Naive thymus-derived CD8-positive, alpha-beta T cell (primary cell): ENCODE measurements at regions not wholly inside any gene's neighbourhood (a gene's known extent, or its start where the extent isn't known, plus 50 kb on each side); places are given as distances from the start of the nearest gene placed in this dataset.

Experiments used
- ATAC-seq, 2 donors: fragments of 150-1000 bp; cut with Tn5 transposase in 1 of 2; sonication (Bioruptor Pico), chemical (Tn5 transposase) in 1 of 2; 1 replicate in 1 of 2; 2 replicates in 1 of 2; pipeline ENCODE4 v1.10.0; 2021; ENCODE audit warnings: mild to moderate bottlenecking in 2 of 2, moderate library complexity in 2 of 2
- POLR2A ChIA-PET: fragments of 350-600 bp; sonication (Branson Sonifier 250); formaldehyde crosslinking; loops from one replicate; lab custom pipeline; 2021; ENCODE audit warnings: antibody characterized with exemption; lab: Charles Lee
- DNase-seq, 10 donors: peaks; one replicate each; pipeline versions ENCODE4 v3.0.0 to v3.0.0-alpha.2; 2020 to 2022
- H3K27ac Mint-ChIP-seq, 10 donors: one replicate each; pipeline ENCODE4 v1.8.0; 2020 to 2022; ENCODE audit warnings: mild to moderate bottlenecking in 10 of 10, mixed read lengths in 10 of 10, moderate library complexity in 4 of 10, inconsistent platforms in 1 of 10
- H3K27me3 Mint-ChIP-seq, 5 donors: one replicate each; pipeline ENCODE4 v1.8.0; 2021 to 2022; ENCODE audit warnings: mixed read lengths in 5 of 5
- H3K36me3 Mint-ChIP-seq, 3 donors: one replicate each; pipeline ENCODE4 v1.8.0; 2020 to 2022; ENCODE audit warnings: mixed read lengths in 3 of 3, mild to moderate bottlenecking in 2 of 3, inconsistent platforms in 1 of 3
- H3K4me1 Mint-ChIP-seq, 4 donors: one replicate each; pipeline ENCODE4 v1.8.0; 2021 to 2022; ENCODE audit warnings: mixed read lengths in 4 of 4
- H3K4me3 Mint-ChIP-seq, 10 donors: one replicate each; pipeline ENCODE4 v1.8.0; 2020 to 2022; ENCODE audit warnings: mild to moderate bottlenecking in 10 of 10, mixed read lengths in 10 of 10, moderate library complexity in 6 of 10, inconsistent platforms in 1 of 10
- H3K9me3 Mint-ChIP-seq, 9 donors: one replicate each; pipeline ENCODE4 v1.8.0; 2020 to 2022; ENCODE audit warnings: mixed read lengths in 9 of 9, mild to moderate bottlenecking in 3 of 9, inconsistent platforms in 1 of 9, moderate library complexity in 1 of 9

DNA sequence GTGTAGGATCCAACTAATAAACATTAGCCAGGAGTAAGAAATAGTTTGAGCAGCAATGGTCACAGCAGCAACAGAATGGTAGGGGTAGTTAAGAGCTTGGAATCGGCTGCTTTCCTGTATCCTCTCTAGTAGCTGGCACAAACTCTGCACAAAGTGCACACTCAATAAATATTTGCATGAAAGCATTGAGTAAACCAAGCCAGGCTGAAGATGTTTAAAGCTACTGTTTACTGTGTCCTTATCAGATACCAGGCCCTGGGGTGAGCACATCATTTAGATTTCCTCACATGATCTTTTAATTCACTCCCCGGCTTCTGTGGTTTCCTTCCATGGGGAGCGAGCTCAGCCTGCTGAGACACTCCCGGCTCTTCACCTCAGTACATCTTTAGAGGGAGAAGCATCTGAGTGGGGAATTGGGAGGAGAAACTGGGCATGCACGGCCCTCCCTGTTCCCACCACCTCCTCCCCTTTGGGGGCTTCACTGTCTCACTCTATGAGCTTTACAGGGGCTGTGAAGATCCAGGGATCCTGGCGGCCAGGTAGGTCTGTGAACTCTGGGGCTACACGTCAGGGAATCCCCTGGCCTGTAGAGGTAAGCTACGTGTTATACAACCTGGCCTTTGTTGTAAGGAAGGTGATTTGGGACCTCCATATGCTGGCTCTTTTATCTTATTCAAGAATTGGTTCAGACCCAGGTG is 107.2 kb upstream of the VASH1 start:
- no peak for ATAC-seq
- no peak for DNase-seq
- Mint-ChIP-seq H3K27ac (no peak overlapping the region), H3K27me3 (peaks cover 3 to 31% (median 11%) of the 10 kb centered on the region in 5 donors), H3K9me3 (peaks cover 0 to 14% (median 2%) of the 10 kb centered on the region in 9 donors), H3K4me1 (no peaks in the 10 kb centered on the region), H3K4me3 (no peak overlapping the region), H3K36me3 (peaks cover 0 to 11% (median 0%) of the 10 kb centered on the region in 3 donors)
- POLR2A ChIA-PET: no interaction called here

DNA sequence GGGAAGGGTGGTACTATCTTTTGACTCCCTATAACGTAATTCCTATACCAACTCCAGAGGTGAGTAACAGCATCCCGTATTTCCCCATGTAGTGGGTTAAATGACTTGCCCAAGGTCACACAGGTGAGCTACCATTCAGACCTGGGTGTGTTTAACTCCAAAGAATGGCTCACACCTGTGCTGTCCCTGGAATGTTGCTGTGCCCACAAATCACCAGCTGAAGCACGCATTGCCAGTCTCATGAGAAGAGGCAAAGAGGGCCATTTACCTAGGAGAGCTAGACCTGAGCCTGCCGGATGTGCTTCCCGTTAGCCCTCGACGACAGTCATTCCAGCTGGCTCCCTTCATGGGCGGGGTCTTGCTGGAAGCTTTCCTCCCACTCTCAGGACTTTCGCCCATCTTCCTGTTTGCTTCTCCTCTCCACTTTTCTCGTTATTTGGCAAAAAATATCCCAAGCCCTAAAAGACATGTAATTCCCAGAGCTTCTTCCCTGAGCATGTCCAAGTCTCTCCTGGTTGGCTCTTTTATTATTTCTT is 106.6 kb upstream of the VASH1 start:
- no peak for ATAC-seq
- peaks cover 6 to 35% (median 14%) of the 10 kb centered on the region in 5 donors for H3K27me3 Mint-ChIP-seq
- peaks cover 0 to 14% (median 0%) of the 10 kb centered on the region in 3 donors for H3K36me3 Mint-ChIP-seq
- no peak for DNase-seq
- H3K9me3 Mint-ChIP-seq: peaks cover 0 to 19% (median 4%) of the 10 kb centered on the region in 9 donors
- no peak overlapping the region for H3K4me3 Mint-ChIP-seq
- POLR2A ChIA-PET: no interaction called here
- no peaks in the 10 kb centered on the region for H3K4me1 Mint-ChIP-seq
- H3K27ac Mint-ChIP-seq: no peak overlapping the region

DNA sequence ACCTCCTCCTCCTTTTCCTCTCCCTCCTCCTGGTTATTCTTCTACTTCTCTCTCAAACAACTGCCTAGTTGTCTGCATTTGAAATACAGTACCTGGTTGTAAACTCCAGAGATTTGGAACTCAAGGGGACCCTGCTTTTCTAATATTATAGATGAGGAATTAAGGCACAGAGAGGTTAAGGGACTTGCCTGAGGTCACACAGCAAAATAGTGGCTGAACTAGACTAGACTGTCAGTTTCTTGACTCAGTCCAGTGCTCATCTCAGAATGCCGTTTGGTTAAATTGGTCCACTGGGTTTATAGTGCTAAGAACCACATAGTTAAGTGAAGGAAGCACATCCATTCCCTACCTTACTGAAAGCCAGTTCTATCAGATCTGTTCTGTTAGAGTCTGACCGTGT is 105.9 kb upstream of the VASH1 start:
- DNase-seq (no peak), ATAC-seq (no peak)
- H3K9me3 Mint-ChIP-seq: peaks cover 0 to 24% (median 5%) of the 10 kb centered on the region in 9 donors
- POLR2A ChIA-PET: no interaction called here
- H3K27me3 Mint-ChIP-seq: peaks cover 8 to 40% (median 16%) of the 10 kb centered on the region in 5 donors
- no peak overlapping the region for H3K4me3 Mint-ChIP-seq
- no peak overlapping the region for H3K27ac Mint-ChIP-seq
- H3K36me3 Mint-ChIP-seq: peaks cover 0 to 14% (median 0%) of the 10 kb centered on the region in 3 donors
- H3K4me1 Mint-ChIP-seq: no peaks in the 10 kb centered on the region

DNA sequence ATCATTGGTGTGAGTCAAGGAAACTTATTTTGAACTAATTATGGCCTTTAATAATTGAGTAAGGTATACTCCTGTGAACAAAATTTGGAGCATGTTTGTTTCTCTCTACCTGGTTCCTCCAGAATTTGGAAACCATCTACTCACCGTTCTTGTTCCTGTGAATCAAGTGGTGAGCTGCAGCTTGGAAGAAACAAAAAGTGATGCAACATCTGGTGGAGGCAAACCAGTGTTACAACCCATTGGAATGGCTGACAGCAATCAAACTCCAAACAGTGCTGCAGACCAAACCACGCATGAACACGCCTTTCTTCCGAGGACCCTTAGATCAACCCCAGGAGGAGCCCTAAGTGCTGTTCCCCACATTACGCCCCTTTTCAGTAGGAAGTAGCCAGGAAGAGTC is 104.7 kb upstream of the VASH1 start:
- Mint-ChIP-seq H3K36me3 (peaks cover 0 to 20% (median 0%) of the 10 kb centered on the region in 3 donors), H3K9me3 (peaks cover 0 to 24% (median 6%) of the 10 kb centered on the region in 9 donors), H3K4me1 (no peaks in the 10 kb centered on the region), H3K4me3 (no peak overlapping the region), H3K27ac (no peak overlapping the region), H3K27me3 (peaks cover 10 to 50% (median 22%) of the 10 kb centered on the region in 5 donors)
- ATAC-seq: no peak
- POLR2A ChIA-PET: no interaction called here
- DNase-seq: no peak

DNA sequence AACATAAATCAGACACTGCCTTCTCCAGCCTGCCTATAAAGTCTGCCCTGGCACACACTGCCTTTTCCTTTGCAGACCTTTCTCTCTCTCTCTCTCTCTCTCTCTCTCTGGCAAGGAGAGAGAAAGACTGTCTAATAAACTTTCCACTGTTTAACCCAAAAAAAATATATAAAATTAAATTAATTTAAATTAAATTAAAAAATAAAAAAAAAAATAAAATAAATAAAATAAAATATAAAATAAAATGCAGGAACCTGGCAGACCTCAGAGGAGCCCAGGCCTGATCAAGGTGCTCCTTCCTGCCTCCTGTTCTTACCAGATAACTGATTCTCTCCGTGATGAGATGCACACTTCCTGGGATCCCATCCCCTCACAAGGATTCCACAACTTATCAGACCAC is 103.9 kb upstream of the VASH1 start:
- no peak overlapping the region for H3K4me3 Mint-ChIP-seq
- ATAC-seq (no peak), DNase-seq (no peak)
- POLR2A ChIA-PET: no interaction called here
- peaks cover 0 to 20% (median 0%) of the 10 kb centered on the region in 3 donors for H3K36me3 Mint-ChIP-seq
- no peaks in the 10 kb centered on the region for H3K4me1 Mint-ChIP-seq
- H3K27ac Mint-ChIP-seq: no peak overlapping the region
- H3K27me3 Mint-ChIP-seq: peaks cover 10 to 57% (median 22%) of the 10 kb centered on the region in 5 donors
- H3K9me3 Mint-ChIP-seq: peaks cover 0 to 24% (median 6%) of the 10 kb centered on the region in 9 donors

DNA sequence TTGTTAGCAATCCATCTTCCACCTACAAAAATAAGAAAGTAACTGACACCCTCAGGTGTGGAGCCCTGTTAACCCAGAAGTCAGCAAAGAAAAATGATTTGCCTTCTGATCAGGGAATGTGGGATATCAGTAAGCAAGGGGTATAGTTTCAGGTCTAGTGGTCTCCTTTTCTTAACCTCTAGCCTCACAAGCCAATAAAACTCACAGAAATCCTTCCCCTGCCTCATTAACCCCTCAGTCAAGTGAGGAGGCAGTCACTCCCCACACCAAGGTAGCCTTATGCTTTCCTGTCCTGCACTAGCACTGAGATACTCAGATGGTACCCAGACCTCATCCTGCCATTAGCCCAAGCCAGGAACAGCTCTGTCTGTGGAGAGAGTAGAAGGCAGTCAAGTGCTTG is 103.4 kb upstream of the VASH1 start:
- Mint-ChIP-seq H3K27me3 (peaks cover 11 to 57% (median 24%) of the 10 kb centered on the region in 5 donors), H3K27ac (no peak overlapping the region), H3K9me3 (peaks cover 0 to 24% (median 6%) of the 10 kb centered on the region in 9 donors), H3K4me3 (no peak overlapping the region), H3K36me3 (peaks cover 0 to 20% (median 0%) of the 10 kb centered on the region in 3 donors), H3K4me1 (no peaks in the 10 kb centered on the region)
- DNase-seq (no peak), ATAC-seq (no peak)
- POLR2A ChIA-PET: no interaction called here

DNA sequence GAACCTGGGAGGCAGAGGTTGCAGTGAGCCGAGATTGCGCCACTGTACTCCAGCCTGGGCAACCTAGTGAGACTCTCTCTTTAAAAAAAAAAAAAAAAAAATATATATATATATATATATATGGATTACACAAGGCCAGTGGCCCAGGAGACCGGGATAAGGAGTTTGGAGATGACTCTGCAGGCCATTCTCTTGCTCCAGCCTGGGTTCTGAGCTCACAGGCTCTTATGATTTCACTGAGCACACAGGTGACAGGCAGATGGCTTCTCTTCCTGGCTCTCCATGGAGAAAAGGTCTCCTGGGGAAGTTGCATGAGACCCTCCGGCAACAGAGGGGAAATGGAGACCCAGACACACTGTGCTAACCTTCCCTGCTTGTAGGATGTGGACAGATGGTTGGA is 98.7 kb upstream of the VASH1 start:
- no peak for ATAC-seq

DNA sequence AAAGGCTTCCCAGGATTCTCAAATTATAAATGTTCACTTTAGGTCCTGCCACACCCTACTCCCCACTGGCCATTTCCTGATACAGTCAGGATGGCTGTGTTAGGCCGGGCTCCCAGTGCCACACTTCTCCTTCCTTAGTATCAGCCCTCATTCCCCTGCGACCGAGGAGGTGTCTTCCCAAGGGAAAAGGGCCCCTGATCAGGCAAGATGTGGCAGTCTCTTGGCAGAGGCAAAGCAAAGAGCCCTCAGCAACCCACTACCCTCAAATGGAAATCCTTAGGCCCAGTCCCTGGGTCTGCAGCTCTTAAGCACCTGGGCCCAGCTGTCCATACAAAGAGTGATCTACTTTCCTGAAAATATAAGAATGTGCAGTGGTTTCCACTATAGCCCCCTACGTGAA is 96.5 kb upstream of the VASH1 start:
- POLR2A ChIA-PET: no interaction called here

More for the DNA sequence above, 98.7 kb upstream of the VASH1 start:
- Mint-ChIP-seq H3K9me3 (peaks cover 0 to 28% (median 6%) of the 10 kb centered on the region in 9 donors), H3K4me1 (no peaks in the 10 kb centered on the region), H3K36me3 (peaks cover 0 to 20% (median 0%) of the 10 kb centered on the region in 3 donors), H3K4me3 (no peak overlapping the region), H3K27me3 (peaks cover 11 to 43% (median 24%) of the 10 kb centered on the region in 5 donors), H3K27ac (no peak overlapping the region)
- DNase-seq: no peak
- POLR2A ChIA-PET: no interaction called here

DNA sequence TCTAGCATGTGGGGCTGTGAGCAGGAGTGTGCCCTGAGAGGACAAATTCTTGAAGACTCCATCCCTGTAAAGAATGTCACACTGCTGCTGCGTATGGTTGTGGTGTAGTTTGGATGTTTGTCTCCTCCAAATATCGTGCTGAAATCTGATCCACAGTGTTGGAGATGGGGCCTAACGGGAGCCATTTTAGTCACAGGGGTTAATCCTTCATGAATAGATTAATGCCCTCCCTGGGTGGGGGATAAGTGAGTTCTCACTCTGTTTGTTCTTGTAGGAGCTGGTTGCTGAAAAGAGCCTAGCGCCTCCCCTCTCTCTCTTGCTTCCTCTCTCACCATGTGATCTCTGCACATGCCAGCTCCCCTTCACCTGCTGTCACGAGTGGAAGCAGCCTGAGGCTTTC is 94.5 kb upstream of the VASH1 start:
- DNase-seq (no peak), ATAC-seq (no peak)
- Mint-ChIP-seq H3K27me3 (peaks cover 4 to 15% (median 8%) of the 10 kb centered on the region in 5 donors), H3K9me3 (peaks cover 0 to 32% (median 6%) of the 10 kb centered on the region in 9 donors), H3K27ac (no peak overlapping the region), H3K4me3 (no peak overlapping the region), H3K36me3 (peaks cover 0 to 6% (median 2%) of the 10 kb centered on the region in 3 donors), H3K4me1 (no peaks in the 10 kb centered on the region)
- POLR2A ChIA-PET: no interaction called here

More for the DNA sequence above, 96.5 kb upstream of the VASH1 start:
- H3K4me3 Mint-ChIP-seq: no peak overlapping the region
- peaks cover 7 to 32% (median 16%) of the 10 kb centered on the region in 5 donors for H3K27me3 Mint-ChIP-seq
- no peak overlapping the region for H3K27ac Mint-ChIP-seq
- no peaks in the 10 kb centered on the region for H3K4me1 Mint-ChIP-seq
- ATAC-seq: no peak
- DNase-seq: no peak
- H3K9me3 Mint-ChIP-seq: peaks cover 0 to 28% (median 5%) of the 10 kb centered on the region in 9 donors
- peaks cover 0 to 12% (median 2%) of the 10 kb centered on the region in 3 donors for H3K36me3 Mint-ChIP-seq

DNA sequence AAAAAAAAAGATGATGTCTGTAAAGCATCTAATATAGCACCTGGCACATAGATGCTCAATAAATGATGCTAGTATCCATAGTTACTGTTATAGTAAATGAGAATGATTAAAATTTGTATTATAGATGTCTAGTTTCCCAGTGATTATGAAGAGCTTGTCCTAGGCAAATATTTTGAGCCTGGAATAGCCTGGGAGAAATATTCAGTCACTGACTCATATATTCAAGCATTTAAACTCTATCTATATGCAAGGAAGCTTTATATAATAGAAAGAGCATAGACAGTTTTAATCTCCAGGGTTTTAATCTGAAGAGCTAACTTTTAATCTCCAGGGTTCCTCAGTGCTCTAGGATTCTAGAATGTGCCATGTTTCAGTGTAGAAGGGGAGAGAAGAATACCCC is 91.5 kb upstream of the VASH1 start:
- Mint-ChIP-seq H3K27ac (no peak overlapping the region), H3K9me3 (peaks cover 0 to 32% (median 6%) of the 10 kb centered on the region in 9 donors), H3K4me1 (no peaks in the 10 kb centered on the region), H3K27me3 (peaks cover 12 to 19% (median 13%) of the 10 kb centered on the region in 5 donors), H3K4me3 (no peak overlapping the region), H3K36me3 (peaks cover 0 to 6% (median 2%) of the 10 kb centered on the region in 3 donors)
- DNase-seq (no peak), ATAC-seq (no peak)
- POLR2A ChIA-PET: no interaction called here

DNA sequence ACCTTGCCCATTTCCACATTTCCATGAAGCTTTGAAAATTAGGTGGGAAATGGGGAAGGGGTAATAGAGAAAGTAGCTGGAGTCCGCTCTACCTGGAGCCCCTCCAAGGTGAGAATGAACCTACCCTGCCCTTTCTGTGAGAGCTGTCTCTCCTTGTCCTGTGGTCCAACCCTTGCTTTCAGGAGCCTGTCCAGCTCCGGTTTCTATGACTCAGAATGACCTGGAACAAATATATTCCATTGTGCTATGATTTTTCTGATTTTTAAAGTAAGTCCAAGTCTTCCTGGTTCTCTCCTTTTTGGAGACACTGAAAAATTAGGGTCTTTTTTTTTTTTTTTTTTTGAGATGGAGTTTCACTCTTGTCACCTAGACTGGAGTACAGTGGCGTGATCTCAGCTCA is 89.1 kb upstream of the VASH1 start:
- Mint-ChIP-seq H3K27me3 (peaks cover 11 to 26% (median 22%) of the 10 kb centered on the region in 5 donors), H3K36me3 (peaks cover 0 to 6% (median 2%) of the 10 kb centered on the region in 3 donors), H3K4me1 (no peaks in the 10 kb centered on the region), H3K27ac (no peak overlapping the region), H3K9me3 (peaks cover 0 to 32% (median 6%) of the 10 kb centered on the region in 9 donors), H3K4me3 (no peak overlapping the region)
- POLR2A ChIA-PET: no interaction called here
- no peak for ATAC-seq
- DNase-seq: no peak

DNA sequence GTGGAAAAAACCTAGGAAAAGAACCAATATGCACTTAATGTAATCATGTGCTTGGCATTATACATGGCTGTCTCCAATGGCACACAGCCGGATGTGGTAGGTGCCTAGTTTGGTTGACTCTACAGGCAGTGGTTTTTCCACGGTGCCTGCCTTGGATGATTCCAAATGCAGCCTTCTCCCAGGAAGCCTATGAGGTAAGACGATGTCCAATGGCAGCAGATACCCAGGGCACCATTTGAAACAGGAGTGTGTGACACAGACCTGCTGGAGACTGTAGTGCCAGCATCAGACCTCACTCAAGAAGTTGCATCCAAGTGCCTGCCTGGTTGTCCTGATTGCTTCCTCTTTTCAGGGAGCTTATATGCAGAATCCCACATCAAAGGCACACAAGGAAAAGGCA is 88.0 kb upstream of the VASH1 start:
- POLR2A ChIA-PET: no interaction called here
- Mint-ChIP-seq H3K36me3 (peaks cover 0 to 6% (median 2%) of the 10 kb centered on the region in 3 donors), H3K9me3 (peaks cover 0 to 20% (median 6%) of the 10 kb centered on the region in 9 donors), H3K27ac (no peak overlapping the region), H3K4me1 (no peaks in the 10 kb centered on the region), H3K4me3 (no peak overlapping the region), H3K27me3 (peaks cover 15 to 33% (median 24%) of the 10 kb centered on the region in 5 donors)
- no peak for DNase-seq
- ATAC-seq: no peak

DNA sequence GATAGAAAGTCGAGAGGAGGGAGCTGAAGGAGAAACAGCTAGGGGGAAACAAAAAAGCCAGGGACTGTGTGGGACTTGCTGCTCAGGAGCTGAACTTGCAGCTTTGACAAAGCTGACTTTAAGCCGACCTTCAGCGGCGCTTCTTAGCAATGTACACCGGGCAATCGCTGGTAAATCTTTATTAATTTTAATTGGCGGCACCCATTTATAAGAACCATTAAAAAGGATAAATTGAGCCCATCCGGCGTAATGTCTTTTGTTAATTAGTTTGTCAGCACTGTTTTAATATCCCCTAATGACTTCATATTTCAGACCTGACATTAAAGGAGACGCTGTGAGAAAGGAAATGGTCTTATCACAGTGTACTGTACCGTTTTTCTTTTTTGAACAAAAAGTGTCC is 86.2 kb upstream of the VASH1 start:
- Mint-ChIP-seq H3K36me3 (no peaks in the 10 kb centered on the region), H3K9me3 (peaks cover 0 to 5% (median 2%) of the 10 kb centered on the region in 9 donors), H3K4me3 (no peak overlapping the region), H3K27ac (no peak overlapping the region), H3K4me1 (no peaks in the 10 kb centered on the region), H3K27me3 (peaks cover 13 to 33% (median 24%) of the 10 kb centered on the region in 5 donors)
- POLR2A ChIA-PET: no interaction called here
- DNase-seq (no peak), ATAC-seq (no peak)
